Testis (tissue), 2 donors: ENCODE measurements at regions not wholly inside any gene's neighbourhood (a gene's known extent, or its start where the extent isn't known, plus 50 kb on each side); places are given as distances from the start of the nearest gene placed in this dataset.

Experiments
- POLR2A ChIP-seq: fragments of 450-650 bp; IDR thresholded peaks from one replicate; pipeline ENCODE4 v1.6.1; 2017; ENCODE audit warnings: antibody characterized with exemption, mild to moderate bottlenecking, moderate library complexity
- TF ChIP-seq, protein P1 (sequence below), 3 experiments: fragments of 450-650 bp in 2 of 3; fragments of 200-600 bp in 1 of 3; sonication (generic) in 1 of 3; IDR thresholded peaks; one replicate each; pipeline ENCODE4 v1.5.1; 2016 to 2019; ENCODE audit warnings: antibody characterized with exemption in 3 of 3, mild to moderate bottlenecking in 2 of 3, moderate library complexity in 1 of 3

GRCh38 chr2:48129293-48129950 lies 185.1 kb upstream of the FOXN2 start:
- TF ChIP-seq POLR2A, result no peak
- TF ChIP-seq, protein P1, sequence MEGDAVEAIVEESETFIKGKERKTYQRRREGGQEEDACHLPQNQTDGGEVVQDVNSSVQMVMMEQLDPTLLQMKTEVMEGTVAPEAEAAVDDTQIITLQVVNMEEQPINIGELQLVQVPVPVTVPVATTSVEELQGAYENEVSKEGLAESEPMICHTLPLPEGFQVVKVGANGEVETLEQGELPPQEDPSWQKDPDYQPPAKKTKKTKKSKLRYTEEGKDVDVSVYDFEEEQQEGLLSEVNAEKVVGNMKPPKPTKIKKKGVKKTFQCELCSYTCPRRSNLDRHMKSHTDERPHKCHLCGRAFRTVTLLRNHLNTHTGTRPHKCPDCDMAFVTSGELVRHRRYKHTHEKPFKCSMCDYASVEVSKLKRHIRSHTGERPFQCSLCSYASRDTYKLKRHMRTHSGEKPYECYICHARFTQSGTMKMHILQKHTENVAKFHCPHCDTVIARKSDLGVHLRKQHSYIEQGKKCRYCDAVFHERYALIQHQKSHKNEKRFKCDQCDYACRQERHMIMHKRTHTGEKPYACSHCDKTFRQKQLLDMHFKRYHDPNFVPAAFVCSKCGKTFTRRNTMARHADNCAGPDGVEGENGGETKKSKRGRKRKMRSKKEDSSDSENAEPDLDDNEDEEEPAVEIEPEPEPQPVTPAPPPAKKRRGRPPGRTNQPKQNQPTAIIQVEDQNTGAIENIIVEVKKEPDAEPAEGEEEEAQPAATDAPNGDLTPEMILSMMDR (IDR thresholded peaks at IDR 0.05), result no peak
